ENCODE measurements at regions not wholly inside any gene's neighbourhood (a gene's known extent, or its start where the extent isn't known, plus 50 kb on each side); places are given as distances from the start of the nearest gene placed in this dataset.
"Not testable (repeated sequence)": the region's sequence is repeated elsewhere in the genome, so short reads cannot be mapped to it uniquely, and the experiment has no call there.

- not testable (repeated sequence) for DNase-seq
Observed at GRCh38 chr16:72729552-72729951, 318.4 kb downstream of the ZFHX3 start.

DNA sequence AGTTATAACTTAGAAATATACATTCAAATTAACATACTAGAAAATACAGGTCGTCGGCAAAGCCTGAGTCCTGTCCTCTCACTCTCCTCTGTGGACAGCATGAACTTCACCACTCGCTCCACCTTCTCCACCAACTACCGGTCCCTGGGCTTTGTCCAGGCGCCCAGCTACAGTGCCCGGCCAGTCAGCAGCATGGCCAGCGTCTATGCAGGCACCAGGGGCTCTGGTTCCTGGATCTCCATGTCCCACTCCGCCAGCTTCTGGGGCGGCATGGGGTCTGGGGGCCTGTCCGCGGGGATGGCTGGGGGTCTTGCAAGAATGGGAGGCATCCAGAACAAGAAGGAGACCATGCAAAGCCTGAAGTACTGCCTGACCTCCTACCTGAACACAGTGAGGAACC lies 319.4 kb downstream of the ZFHX3 start:
- no peak for DNase-seq

- no peak for DNase-seq
Observed at GRCh38 chr16:72727565-72727964, 320.4 kb downstream of the ZFHX3 start.

- no peak for DNase-seq
Observed at GRCh38 chr16:72725643-72726042, 322.3 kb downstream of the ZFHX3 start.

- no peak for DNase-seq
Observed at GRCh38 chr16:72723781-72724180, 324.1 kb downstream of the ZFHX3 start.

DNA sequence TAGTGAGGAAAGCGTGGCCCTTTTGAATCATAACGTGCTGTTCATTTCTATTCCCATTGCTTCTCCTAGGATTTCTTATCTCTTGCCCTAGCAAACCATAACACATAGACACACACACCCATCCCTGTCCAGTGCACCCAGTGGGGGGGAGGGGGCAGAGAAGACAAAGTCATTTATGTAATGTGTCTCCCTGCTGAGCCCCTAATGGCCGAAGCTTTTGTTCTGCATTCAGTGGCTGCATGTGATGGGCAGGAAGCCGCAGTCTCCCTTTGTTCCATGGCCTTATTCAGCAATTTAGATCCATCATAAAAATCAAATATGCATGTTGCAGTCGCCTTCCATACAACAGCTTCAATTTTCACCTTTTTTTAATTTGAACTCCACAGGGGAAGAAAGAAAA lies 325.4 kb downstream of the ZFHX3 start:
- DNase-seq: no peak

DNA sequence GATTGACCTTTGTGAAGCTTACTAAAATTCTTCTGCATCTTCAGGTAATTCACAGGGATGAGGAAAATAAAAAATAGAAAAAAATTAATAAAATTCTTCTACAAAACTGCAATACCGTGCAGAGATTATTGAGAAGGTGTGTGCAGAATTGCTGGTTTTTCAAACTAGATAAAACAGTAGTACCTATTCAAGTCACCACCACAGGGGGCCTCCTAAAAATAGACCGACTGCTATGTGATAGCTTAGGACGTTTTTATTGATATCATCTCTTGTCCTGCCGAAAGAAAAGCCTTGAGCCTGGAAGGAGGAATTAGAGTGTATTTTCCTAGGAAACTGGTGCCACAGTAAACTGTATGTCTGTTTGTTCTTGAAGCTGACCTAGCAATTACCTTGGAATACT lies 325.9 kb downstream of the ZFHX3 start:
- DNase-seq: no peak

- DNase-seq: no peak
Observed at GRCh38 chr16:72715267-72715666, 332.7 kb downstream of the ZFHX3 start.

GRCh38 chr16:72711823-72712222 lies 336.1 kb downstream of the ZFHX3 start:
- no peak for DNase-seq

DNA sequence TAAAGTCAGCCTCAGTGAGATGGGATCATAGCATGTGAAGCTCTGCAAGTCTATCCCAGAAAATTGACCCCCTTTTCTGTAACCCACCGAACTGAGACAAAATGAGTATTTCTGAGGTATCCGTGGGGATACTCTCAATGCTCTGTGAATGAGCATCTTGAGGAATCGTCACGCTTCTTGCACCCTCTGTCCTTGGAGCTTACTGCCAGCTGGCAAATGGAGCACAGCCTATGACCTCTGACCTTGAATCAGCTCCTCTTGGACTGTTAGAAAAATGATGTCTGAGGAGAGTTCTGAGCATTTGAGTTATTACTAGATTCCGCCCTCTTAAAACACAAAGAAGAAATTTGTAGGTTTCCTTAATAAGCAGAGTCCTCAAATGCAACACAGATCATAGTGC lies 342.1 kb downstream of the ZFHX3 start:
- no peak for DNase-seq

GRCh38 chr16:72704746-72705372 lies 343.1 kb downstream of the ZFHX3 start:
- DNase-seq: no peak

GRCh38 chr16:72689851-72690250 lies 358.1 kb downstream of the ZFHX3 start:
- no peak for DNase-seq

- DNase-seq: no peak
Observed at GRCh38 chr16:72680732-72681131, 367.2 kb downstream of the ZFHX3 start.

DNA sequence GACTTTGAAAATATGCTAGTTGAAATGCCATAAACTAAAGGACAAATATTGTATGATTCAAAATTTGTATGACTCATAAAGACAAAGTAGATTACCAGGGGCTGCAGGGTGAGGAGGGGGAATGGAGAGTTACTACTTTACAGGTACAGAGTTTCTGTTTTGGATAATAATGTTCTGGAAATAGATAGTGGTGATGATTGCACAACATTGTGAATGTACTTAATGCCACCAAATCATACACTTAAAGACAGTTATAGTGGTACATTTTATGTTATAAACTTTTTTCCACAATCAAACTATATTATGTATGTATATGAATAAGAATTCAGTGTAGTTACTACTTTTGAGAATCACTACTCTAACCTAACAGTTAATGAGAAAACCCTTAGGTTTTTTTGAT lies 368.1 kb downstream of the ZFHX3 start:
- no peak for DNase-seq

DNA sequence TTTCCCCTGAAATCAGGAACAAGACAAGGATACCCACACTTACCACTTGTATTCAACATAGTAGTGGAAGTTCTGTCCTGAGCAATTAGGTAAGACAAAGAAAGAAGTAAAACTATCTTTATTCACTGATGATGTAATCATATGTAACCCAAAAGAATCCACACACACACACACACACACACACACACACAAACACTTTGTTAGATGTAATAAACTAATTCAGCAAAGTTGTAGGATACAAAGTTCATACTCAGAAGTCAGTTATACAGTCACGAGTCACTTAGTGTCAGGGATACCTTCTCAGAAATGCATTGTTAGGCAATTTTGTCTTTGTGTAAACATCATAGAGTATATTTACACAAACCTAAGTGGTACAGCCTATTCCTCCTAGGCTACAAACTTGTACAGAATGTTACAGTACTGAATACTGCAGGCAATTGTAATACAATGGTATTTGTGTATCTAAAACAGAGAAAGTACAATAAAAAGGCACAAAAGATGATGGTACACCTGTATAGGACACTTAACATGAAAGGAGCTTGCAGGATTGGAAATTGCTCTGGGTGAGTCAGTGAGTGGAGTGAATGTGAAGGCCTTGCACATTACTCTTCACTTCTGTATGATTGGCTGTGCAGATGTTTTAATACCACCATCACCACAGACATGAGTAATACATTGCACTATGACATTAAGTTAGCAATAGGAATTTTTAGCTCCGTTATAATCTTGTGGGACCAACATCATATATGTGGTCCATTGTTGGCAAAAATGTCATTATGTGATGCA lies 370.1 kb downstream of the ZFHX3 start:
- DNase-seq: no peak

DNA sequence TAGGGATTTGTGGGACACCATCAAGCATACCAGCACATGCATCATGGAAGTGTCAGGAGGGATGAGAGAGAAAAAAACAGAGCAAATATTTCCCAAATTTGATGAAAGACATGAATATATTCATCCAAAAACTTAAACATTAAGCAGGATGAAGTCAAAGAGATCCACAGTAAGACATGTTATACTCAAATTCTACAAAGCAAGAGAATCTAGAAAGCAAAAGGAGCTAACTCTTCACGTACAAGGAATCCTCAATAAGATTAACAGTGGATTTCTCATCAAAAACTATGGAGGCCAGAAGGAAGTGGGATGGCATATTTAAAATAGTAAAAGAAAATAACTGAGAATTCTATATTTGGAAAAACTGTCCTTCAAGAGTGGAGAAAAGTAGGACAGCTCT lies 374.8 kb downstream of the ZFHX3 start:
- DNase-seq: no peak

GRCh38 chr16:72666267-72666666 lies 381.7 kb downstream of the ZFHX3 start:
- no peak for DNase-seq

DNA sequence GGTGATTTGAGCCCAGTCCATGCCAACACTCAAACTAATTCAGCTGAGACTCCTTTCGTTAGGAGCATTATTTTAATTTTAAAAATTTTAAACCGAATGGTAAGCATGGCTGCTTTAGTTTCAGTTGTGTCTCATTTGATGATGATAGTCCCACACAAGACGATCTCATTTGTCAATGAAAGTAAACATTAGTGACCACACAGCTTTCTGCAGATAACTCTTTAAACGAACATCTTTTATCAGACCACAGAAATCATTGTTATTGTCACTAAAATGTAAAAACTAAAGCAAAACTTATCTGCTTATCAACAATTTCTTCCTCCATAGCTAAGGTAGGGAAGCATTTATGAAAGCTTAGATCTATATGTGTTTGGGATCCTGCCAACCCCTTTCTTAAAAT lies 382.2 kb downstream of the ZFHX3 start:
- DNase-seq: no peak

DNA sequence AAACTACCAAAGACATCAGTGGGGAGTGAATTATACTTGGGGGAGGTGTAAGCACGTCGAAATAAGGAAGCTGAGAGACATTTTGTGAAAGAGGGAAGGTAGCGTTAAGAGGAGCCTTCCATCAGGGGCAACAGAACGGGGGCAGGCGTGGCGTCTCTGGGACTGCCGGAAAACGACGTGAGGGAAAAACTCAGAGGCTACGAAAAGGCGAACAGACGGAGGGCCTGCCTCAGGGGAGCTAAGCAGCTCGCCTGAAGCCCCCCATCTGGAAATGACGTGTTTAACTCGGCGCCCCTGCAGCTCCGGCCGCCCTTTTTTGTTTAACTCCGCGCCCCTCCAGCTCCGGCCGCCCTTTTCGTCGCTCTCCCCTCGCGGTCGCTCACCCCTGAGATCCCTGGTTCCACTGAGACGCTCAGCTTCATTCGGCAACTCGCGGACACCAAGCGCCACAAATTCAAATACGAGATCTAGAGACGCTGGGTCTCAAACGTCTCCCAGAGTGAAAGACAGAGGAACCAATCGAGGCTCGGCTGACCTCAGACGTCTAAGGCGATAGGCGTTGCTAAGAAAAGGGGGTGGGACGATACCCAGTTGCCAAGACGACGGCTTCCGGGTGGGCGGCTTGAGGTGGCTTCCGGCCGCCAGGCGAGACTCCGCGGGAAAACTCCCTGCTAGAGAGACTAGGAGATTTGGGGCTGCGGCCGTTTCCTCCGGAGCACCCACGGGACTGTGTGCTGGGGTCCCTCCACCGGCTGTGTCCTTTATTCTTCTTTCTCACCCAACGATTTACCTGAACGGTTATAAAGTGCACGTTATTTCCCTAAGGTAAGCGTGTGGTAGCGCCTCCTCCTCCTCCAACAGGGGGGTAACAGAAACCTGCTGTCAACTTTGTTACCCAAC lies 383.2 kb downstream of the ZFHX3 start:
- peak; percentile 43 for DNase-seq

DNA sequence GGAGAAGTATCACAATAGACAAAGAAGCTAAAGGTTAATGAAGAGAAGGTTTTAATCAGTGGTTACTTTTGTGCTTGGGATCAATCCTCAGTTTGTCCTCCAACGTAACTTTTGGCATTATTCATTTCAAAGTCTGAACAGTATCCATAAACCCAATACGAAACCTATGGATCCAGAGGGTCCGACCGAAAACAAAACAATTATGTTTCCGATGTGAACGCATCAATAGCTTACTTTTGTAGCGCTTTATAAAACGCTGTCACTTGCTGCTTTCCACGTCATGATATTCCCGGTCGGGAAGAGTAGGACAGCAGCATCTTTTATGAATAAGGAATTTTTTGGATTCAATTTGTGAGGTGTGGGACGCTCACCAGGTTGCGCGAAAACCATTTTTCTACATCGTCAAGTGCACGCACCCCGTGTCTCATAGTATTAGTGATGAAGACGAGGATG lies 383.8 kb downstream of the ZFHX3 start:
- no peak for DNase-seq

- DNase-seq: no peak
Observed at GRCh38 chr16:72658888-72659717, 388.8 kb downstream of the ZFHX3 start.

DNA sequence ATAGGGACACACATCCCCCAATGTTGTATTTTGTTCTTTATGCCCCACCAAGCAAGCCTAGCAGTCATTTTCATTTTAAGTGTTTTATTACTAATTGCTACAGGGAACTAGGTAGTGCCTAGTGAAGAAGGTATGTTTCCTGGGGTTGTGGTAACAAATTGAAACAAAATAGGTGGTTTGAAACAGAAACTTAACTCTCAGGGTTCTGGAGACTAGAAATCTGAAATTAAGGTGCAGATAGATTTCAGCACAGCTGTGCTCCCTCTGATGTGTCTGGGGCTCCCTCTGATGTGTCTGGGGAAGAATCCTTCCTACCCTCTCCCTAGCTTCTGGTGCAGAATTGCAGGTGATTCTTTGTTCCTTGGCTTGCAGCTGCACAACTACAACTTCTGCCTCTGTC lies 390.1 kb downstream of the ZFHX3 start:
- no peak for DNase-seq

DNA sequence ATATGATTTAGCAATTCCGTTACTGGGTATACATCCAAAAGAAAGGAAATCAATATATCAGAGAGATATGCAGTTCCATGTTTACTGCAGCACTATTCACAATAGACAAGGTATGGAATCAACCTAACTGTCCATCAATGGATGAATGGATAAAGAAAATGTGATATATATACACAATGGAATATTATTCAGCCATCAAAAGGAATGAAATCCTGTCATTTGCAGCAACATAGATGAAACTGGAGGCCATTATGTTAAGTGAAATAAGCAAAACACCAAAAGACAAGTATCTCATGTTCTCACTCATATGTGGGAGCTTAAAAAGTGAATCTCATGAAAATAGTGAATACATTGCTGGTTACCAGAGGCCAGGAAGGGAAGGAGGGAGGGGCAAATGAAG lies 390.8 kb downstream of the ZFHX3 start:
- DNase-seq: no peak

Data from cortex of kidney (tissue), 1 donor.